ENCODE measurements at regions not wholly inside any gene's neighbourhood (a gene's known extent, or its start where the extent isn't known, plus 50 kb on each side); places are given as distances from the start of the nearest gene placed in this dataset.

DNA sequence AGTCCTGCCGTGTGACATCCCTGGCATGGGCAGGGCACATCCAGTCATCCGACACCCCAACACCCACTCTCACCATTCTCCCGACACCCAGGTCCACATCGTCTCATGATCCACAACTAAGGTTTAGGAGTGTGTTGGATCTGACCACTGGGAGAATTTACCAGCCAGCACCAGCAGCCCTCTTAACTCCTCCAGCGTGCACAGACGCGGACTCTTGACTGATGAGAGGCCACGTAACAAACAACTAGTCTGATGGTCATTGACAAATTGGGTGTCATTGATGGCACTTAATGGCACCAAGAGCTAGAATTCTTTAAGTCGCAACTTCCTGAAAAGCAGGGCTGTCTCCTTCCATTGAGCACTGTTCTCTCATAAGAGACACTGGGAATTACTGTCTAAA, 203.0 kb upstream of the SFSWAP start (continued):
- TF ChIP-seq ZNF507 (tag; conservative IDR thresholded peaks at IDR 0.05) = no peak
- TF ChIP-seq, protein P1, sequence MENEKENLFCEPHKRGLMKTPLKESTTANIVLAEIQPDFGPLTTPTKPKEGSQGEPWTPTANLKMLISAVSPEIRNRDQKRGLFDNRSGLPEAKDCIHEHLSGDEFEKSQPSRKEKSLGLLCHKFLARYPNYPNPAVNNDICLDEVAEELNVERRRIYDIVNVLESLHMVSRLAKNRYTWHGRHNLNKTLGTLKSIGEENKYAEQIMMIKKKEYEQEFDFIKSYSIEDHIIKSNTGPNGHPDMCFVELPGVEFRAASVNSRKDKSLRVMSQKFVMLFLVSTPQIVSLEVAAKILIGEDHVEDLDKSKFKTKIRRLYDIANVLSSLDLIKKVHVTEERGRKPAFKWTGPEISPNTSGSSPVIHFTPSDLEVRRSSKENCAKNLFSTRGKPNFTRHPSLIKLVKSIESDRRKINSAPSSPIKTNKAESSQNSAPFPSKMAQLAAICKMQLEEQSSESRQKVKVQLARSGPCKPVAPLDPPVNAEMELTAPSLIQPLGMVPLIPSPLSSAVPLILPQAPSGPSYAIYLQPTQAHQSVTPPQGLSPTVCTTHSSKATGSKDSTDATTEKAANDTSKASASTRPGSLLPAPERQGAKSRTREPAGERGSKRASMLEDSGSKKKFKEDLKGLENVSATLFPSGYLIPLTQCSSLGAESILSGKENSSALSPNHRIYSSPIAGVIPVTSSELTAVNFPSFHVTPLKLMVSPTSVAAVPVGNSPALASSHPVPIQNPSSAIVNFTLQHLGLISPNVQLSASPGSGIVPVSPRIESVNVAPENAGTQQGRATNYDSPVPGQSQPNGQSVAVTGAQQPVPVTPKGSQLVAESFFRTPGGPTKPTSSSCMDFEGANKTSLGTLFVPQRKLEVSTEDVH (IDR thresholded peaks at IDR 0.05; ENCODE audit: low read depth, partially characterized antibody) = no peak
- no peak for TF ChIP-seq POLR2B (IDR thresholded peaks at IDR 0.05; ENCODE audit: low read depth, partially characterized antibody)
- no peak for TF ChIP-seq MED1 (CRISPR knock-in tag; IDR thresholded peaks at IDR 0.05; ENCODE audit: borderline replicate concordance)
- TF ChIP-seq, protein P2, sequence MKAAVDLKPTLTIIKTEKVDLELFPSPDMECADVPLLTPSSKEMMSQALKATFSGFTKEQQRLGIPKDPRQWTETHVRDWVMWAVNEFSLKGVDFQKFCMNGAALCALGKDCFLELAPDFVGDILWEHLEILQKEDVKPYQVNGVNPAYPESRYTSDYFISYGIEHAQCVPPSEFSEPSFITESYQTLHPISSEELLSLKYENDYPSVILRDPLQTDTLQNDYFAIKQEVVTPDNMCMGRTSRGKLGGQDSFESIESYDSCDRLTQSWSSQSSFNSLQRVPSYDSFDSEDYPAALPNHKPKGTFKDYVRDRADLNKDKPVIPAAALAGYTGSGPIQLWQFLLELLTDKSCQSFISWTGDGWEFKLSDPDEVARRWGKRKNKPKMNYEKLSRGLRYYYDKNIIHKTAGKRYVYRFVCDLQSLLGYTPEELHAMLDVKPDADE (conservative IDR thresholded peaks at IDR 0.05; ENCODE audit: control insufficient read depth, low read depth, low read length) = no peak
- no peak for TF ChIP-seq CEBPB (tag; IDR thresholded peaks at IDR 0.05)
- no peak for TF ChIP-seq MTF1 (CRISPR knock-in tag; IDR thresholded peaks at IDR 0.05; ENCODE audit: borderline replicate concordance)
- TF ChIP-seq ZBTB8A (IDR thresholded peaks at IDR 0.05; ENCODE audit: partially characterized antibody) = no peak
